ENCODE measurements at regions not wholly inside any gene's neighbourhood (a gene's known extent, or its start where the extent isn't known, plus 50 kb on each side); places are given as distances from the start of the nearest gene placed in this dataset.

- no peak for TF ChIP-seq POLR2A (IDR thresholded peaks at IDR 0.05)
- TF ChIP-seq CTCF (IDR thresholded peaks at IDR 0.05), result no peak
These were observed 248.9 kb downstream of the OSR1 start for GRCh38 chr2:19109518-19109917.

Data from upper lobe of left lung (tissue), 4 donors.